ENCODE measurements at regions not wholly inside any gene's neighbourhood (a gene's known extent, or its start where the extent isn't known, plus 50 kb on each side); places are given as distances from the start of the nearest gene placed in this dataset.

- intact Hi-C loops (cut with micrococcal nuclease; ENCODE audit: unreplicated experiment) = no loop called here
- H3K9me3 Mint-ChIP-seq (ENCODE audit: low read depth, unreplicated experiment) = no peaks in the 10 kb centered on the region
- BruUV-seq (replicated peaks) = no TSS peak
Observed at GRCh38 chr4:145406970-145407369, 74.7 kb upstream of the SMAD1 start.

GRCh38 chr4:145404761-145405160, 76.9 kb upstream of the SMAD1 start:
- CTCF ChIA-PET = no interaction called here

More at GRCh38 chr4:145406970-145407369, 74.7 kb upstream of the SMAD1 start:
- no peak for TF ChIP-seq CTCF (IDR thresholded peaks at IDR 0.05; ENCODE audit: unreplicated experiment)
- Mint-ChIP-seq H3K27me3 (ENCODE audit: unreplicated experiment) (no peaks in the 10 kb centered on the region), H3K27ac (ENCODE audit: unreplicated experiment) (no peak overlapping the region), H3K4me3 (ENCODE audit: low read depth, unreplicated experiment) (no peak overlapping the region), H3K36me3 (ENCODE audit: insufficient read depth, unreplicated experiment) (no peaks in the 10 kb centered on the region), H3K4me1 (ENCODE audit: low read depth, unreplicated experiment) (no peaks in the 10 kb centered on the region)
- no peak for DNase-seq
- CTCF ChIA-PET = no interaction called here

DNA sequence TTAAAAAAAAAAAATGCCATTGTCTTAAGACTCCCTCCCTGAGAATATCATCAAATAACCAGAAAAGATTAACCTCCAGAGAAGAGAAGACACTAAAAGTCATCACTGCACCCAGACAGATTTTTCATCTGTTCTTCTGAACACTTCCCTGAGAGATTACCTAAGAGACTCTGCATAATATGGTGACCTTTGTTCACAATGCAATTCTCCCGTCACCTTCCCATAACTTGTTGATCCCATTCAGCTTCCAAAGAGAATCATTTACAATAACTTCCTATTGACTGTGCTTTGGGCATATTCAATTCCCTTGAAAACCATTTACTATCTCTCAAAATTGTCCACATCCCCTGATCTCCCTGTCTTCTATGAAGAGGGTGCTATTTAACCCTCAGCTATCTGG, 85.1 kb upstream of the SMAD1 start:
- no peak for TF ChIP-seq CTCF (IDR thresholded peaks at IDR 0.05; ENCODE audit: unreplicated experiment)
- intact Hi-C loops (cut with micrococcal nuclease; ENCODE audit: unreplicated experiment) = no loop called here
- CTCF ChIA-PET = no interaction called here
- H3K4me1 Mint-ChIP-seq (ENCODE audit: low read depth, unreplicated experiment) = peaks cover 11% of the 10 kb centered on the region
- no peak overlapping the region for H3K27ac Mint-ChIP-seq (ENCODE audit: unreplicated experiment)
- H3K27me3 Mint-ChIP-seq (ENCODE audit: unreplicated experiment) = no peaks in the 10 kb centered on the region
- no peak for DNase-seq
- no TSS peak for BruUV-seq (replicated peaks)
- no peak overlapping the region for H3K4me3 Mint-ChIP-seq (ENCODE audit: low read depth, unreplicated experiment)
- H3K36me3 Mint-ChIP-seq (ENCODE audit: insufficient read depth, unreplicated experiment) = no peaks in the 10 kb centered on the region
- no peaks in the 10 kb centered on the region for H3K9me3 Mint-ChIP-seq (ENCODE audit: low read depth, unreplicated experiment)

More at GRCh38 chr4:145404761-145405160, 76.9 kb upstream of the SMAD1 start:
- Mint-ChIP-seq H3K27me3 (ENCODE audit: unreplicated experiment) (no peaks in the 10 kb centered on the region), H3K4me1 (ENCODE audit: low read depth, unreplicated experiment) (no peaks in the 10 kb centered on the region), H3K27ac (ENCODE audit: unreplicated experiment) (no peak overlapping the region), H3K36me3 (ENCODE audit: insufficient read depth, unreplicated experiment) (no peaks in the 10 kb centered on the region), H3K4me3 (ENCODE audit: low read depth, unreplicated experiment) (no peak overlapping the region), H3K9me3 (ENCODE audit: low read depth, unreplicated experiment) (no peaks in the 10 kb centered on the region)
- intact Hi-C loops (cut with micrococcal nuclease; ENCODE audit: unreplicated experiment) = no loop called here
- BruUV-seq (replicated peaks) = no TSS peak
- DNase-seq = no peak
- no peak for TF ChIP-seq CTCF (IDR thresholded peaks at IDR 0.05; ENCODE audit: unreplicated experiment)

- CTCF ChIA-PET = no interaction called here
- TF ChIP-seq CTCF (IDR thresholded peaks at IDR 0.05; ENCODE audit: unreplicated experiment) = no peak
- peaks cover 27% of the 10 kb centered on the region for H3K4me1 Mint-ChIP-seq (ENCODE audit: low read depth, unreplicated experiment)
- intact Hi-C loops (cut with micrococcal nuclease; ENCODE audit: unreplicated experiment) = no loop called here
- DNase-seq = no peak
- no peak overlapping the region for H3K27ac Mint-ChIP-seq (ENCODE audit: unreplicated experiment)
- no peaks in the 10 kb centered on the region for H3K36me3 Mint-ChIP-seq (ENCODE audit: insufficient read depth, unreplicated experiment)
- BruUV-seq (replicated peaks) = no TSS peak
- H3K27me3 Mint-ChIP-seq (ENCODE audit: unreplicated experiment) = no peaks in the 10 kb centered on the region
- H3K9me3 Mint-ChIP-seq (ENCODE audit: low read depth, unreplicated experiment) = no peaks in the 10 kb centered on the region
- no peak overlapping the region for H3K4me3 Mint-ChIP-seq (ENCODE audit: low read depth, unreplicated experiment)
Observed at GRCh38 chr4:145390571-145390970, 91.1 kb upstream of the SMAD1 start.

- H3K27me3 Mint-ChIP-seq (ENCODE audit: unreplicated experiment) = no peaks in the 10 kb centered on the region
- TF ChIP-seq CTCF (IDR thresholded peaks at IDR 0.05; ENCODE audit: unreplicated experiment) = no peak
- H3K36me3 Mint-ChIP-seq (ENCODE audit: insufficient read depth, unreplicated experiment) = no peaks in the 10 kb centered on the region
- no peaks in the 10 kb centered on the region for H3K9me3 Mint-ChIP-seq (ENCODE audit: low read depth, unreplicated experiment)
- intact Hi-C loops (cut with micrococcal nuclease; ENCODE audit: unreplicated experiment) = no loop called here
- no peak for DNase-seq
- BruUV-seq (replicated peaks) = no TSS peak
- no peak overlapping the region for H3K27ac Mint-ChIP-seq (ENCODE audit: unreplicated experiment)
- CTCF ChIA-PET = no interaction called here
- H3K4me3 Mint-ChIP-seq (ENCODE audit: low read depth, unreplicated experiment) = no peak overlapping the region
- H3K4me1 Mint-ChIP-seq (ENCODE audit: low read depth, unreplicated experiment) = peaks cover 27% of the 10 kb centered on the region
Observed at GRCh38 chr4:145389550-145389949, 92.1 kb upstream of the SMAD1 start.
